Brain microvascular endothelial cell (primary cell): ENCODE measurements at regions not wholly inside any gene's neighbourhood (a gene's known extent, or its start where the extent isn't known, plus 50 kb on each side); places are given as distances from the start of the nearest gene placed in this dataset.

ENCODE experiments used
- DNase-seq: peaks from one replicate; pipeline ENCODE4 v3.0.0-alpha.2; 2020
- H3K27ac ChIP-seq: fragments of 250-450 bp; sonication (Bioruptor Pico); 2 replicates; pipeline ENCODE4 v1.5.1; 2020; ENCODE audit warnings: mild to moderate bottlenecking, moderate library complexity
- H3K27me3 ChIP-seq: fragments of 250-450 bp; sonication (Bioruptor Pico); replicated peaks from 2 replicates; pipeline ENCODE4 v1.5.1; 2020; ENCODE audit warnings: mild to moderate bottlenecking
- H3K36me3 ChIP-seq: fragments of 250-450 bp; sonication (Bioruptor Pico); replicated peaks from 2 replicates; pipeline ENCODE4 v1.5.1; 2020; ENCODE audit warnings: mild to moderate bottlenecking
- H3K4me3 ChIP-seq: 2 replicates; pipeline ENCODE4 v1.5.1; 2011; ENCODE audit warnings: low read depth, mild to moderate bottlenecking, control low read depth, low read length, moderate library complexity
- in situ Hi-C: cut with HindIII; loops from 2 replicates; pipeline ENCODE4 v1.10.0; 2017; ENCODE audit warnings: low sequenced_read_pairs, low pct_ligation_motif_present
- TF ChIP-seq, protein P1 (sequence below): IDR thresholded peaks from 2 replicates; pipeline ENCODE4 v1.5.1; 2011; ENCODE audit warnings: low read depth, mild to moderate bottlenecking, moderate library complexity, low read length, control low read depth, inconsistent platforms; ENCODE audit errors: missing control alignments

DNA sequence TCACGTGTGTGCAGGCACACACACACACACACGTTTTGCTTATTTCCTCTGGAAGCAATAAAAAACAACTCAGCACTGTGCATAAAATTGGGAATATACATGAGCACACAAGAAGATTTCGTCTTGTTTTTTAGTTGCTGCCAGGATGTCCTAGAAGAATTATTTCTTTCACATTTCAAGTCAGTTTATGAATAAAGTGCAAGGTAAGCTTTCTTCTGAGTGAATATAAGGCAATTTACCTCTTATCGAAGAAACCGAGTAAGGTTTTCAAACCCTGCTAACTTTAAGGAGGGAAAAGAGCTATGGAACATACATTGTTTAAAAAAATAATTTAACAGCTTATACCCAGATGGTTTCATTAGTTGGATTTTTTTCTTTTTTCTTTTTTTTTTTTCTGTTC lies 855.4 kb upstream of the NR2F2 start:
- Histone ChIP-seq H3K4me3 (no peak overlapping the region), H3K36me3 (no peaks in the 10 kb centered on the region), H3K27ac (no peak overlapping the region), H3K27me3 (no peaks in the 10 kb centered on the region)
- in situ Hi-C loops: no loop called here
- TF ChIP-seq, protein P1, sequence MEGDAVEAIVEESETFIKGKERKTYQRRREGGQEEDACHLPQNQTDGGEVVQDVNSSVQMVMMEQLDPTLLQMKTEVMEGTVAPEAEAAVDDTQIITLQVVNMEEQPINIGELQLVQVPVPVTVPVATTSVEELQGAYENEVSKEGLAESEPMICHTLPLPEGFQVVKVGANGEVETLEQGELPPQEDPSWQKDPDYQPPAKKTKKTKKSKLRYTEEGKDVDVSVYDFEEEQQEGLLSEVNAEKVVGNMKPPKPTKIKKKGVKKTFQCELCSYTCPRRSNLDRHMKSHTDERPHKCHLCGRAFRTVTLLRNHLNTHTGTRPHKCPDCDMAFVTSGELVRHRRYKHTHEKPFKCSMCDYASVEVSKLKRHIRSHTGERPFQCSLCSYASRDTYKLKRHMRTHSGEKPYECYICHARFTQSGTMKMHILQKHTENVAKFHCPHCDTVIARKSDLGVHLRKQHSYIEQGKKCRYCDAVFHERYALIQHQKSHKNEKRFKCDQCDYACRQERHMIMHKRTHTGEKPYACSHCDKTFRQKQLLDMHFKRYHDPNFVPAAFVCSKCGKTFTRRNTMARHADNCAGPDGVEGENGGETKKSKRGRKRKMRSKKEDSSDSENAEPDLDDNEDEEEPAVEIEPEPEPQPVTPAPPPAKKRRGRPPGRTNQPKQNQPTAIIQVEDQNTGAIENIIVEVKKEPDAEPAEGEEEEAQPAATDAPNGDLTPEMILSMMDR: no peak
- DNase-seq: no peak

DNA sequence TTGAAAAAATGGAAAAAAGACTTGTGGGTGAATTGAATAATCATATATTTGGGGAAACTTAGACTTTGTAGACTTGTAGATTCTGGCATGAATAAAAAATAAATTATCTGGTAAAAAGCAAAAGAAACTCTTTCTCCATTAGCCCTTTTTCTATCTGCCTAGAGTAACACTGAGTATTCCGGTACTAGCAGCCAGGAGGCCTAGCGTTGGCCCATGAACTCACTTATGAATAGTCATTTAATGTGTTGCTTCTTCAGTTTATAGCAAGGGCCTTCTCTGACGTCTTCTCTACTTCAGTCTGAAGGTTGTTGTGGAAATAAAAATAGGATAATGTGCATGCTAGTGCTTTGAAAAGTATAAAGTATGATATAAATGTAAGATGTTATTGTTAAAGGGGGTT lies 851.2 kb upstream of the NR2F2 start:
- no peak overlapping the region for H3K4me3 ChIP-seq
- no peak overlapping the region for H3K27ac ChIP-seq
- TF ChIP-seq, protein P1: no peak
- H3K36me3 ChIP-seq: no peaks in the 10 kb centered on the region
- in situ Hi-C loops: no loop called here
- H3K27me3 ChIP-seq: no peaks in the 10 kb centered on the region
- DNase-seq: no peak

DNA sequence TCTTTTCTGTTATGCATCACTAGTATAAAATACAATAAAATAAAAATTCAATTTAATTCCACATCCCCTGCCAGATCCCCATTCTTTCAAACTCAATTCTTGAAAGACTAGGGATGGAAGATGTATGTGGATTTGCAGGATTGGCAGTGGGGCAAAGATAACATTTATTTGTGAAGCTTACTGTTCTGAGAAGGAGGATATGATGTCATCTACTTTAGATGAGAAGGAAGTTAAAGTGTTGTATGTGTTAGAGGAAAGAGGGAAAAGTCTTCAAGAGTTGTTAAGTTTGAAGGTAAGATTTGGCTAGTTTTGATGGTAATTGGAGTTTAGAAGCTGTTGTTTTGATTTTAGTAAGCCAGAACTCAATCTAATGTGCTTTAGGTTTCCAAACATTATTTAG lies 845.1 kb upstream of the NR2F2 start:
- Histone ChIP-seq H3K4me3 (no peak overlapping the region), H3K27me3 (no peaks in the 10 kb centered on the region), H3K27ac (no peak overlapping the region), H3K36me3 (no peaks in the 10 kb centered on the region)
- TF ChIP-seq, protein P1: no peak
- DNase-seq: no peak
- in situ Hi-C loops: no loop called here

DNA sequence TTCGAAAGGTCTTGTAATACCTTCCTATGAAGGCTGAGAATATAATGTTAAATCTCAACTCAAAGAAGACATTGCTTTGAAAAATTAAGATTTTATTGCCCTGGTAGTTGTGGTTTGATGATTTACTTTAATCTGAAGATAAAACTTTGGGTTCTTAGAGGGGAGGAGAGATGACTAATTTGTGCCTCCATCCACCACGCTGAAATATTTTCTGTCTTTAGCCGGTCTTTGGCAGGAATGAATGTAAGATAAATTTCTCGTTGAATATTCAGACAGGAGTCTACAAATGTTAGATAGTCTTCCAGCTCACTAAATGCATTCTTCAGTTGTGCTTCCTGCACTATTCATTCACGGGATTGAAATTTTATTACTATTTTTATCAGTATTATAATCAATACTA lies 844.3 kb upstream of the NR2F2 start:
- no peak for DNase-seq
- in situ Hi-C loops: no loop called here
- H3K27me3 ChIP-seq: no peaks in the 10 kb centered on the region
- TF ChIP-seq, protein P1: no peak
- no peak overlapping the region for H3K27ac ChIP-seq
- H3K36me3 ChIP-seq: no peaks in the 10 kb centered on the region
- no peak overlapping the region for H3K4me3 ChIP-seq

DNA sequence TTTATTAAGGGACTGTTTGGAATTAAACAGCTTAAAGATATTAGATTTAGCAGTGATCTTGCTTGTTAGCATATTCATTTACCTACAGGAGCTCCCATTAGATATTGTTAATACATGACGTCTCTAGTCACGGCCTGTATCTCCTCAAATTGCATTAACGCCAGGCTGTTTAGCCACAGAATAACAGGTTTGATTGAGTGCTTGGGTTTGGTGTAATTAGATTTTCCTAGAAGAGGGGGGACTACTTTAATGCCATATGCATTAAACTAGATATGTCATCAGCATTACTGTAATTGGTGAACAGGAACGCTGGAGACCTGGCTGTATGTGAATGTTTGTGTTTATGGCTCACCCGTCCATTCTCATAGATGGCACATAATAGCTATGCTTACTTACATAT lies 841.4 kb upstream of the NR2F2 start:
- H3K36me3 ChIP-seq: no peaks in the 10 kb centered on the region
- in situ Hi-C loops: no loop called here

More for the DNA sequence above, 841.4 kb upstream of the NR2F2 start:
- DNase-seq: no peak
- H3K27ac ChIP-seq: no peak overlapping the region
- H3K4me3 ChIP-seq: no peak overlapping the region
- TF ChIP-seq, protein P1: no peak
- H3K27me3 ChIP-seq: no peaks in the 10 kb centered on the region
